Stimulated activated naive CD4-positive, alpha-beta T cell (primary cell): ENCODE measurements at regions not wholly inside any gene's neighbourhood (a gene's known extent, or its start where the extent isn't known, plus 50 kb on each side); places are given as distances from the start of the nearest gene placed in this dataset.
"Not testable (repeated sequence)": the region's sequence is repeated elsewhere in the genome, so short reads cannot be mapped to it uniquely, and the experiment has no call there.

Experiments used
- DNase-seq, 6 experiments: peaks; one replicate each; lab custom pipeline; 2025; lab: John Stamatoyannopoulos, UW

DNA sequence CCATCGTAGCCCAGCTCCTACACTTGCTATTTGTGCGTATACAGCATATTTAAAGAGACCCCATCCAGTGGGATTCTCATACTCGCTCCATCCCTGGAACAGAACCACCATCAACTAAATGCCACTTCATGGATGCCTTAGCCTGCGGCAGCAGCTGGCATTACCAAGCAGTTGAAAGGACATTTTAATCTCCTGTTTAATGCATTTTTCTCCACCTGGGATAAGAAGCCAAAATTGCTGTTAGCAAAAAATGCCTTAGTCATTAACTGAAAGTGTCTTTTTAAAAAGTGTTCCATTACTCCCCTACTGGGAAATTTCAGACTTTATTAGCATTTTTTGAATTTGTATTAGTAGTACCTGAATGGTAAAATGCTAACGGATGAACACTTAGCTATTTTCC, 662.6 kb upstream of the MEF2C start:
- DNase-seq, result no peak

DNA sequence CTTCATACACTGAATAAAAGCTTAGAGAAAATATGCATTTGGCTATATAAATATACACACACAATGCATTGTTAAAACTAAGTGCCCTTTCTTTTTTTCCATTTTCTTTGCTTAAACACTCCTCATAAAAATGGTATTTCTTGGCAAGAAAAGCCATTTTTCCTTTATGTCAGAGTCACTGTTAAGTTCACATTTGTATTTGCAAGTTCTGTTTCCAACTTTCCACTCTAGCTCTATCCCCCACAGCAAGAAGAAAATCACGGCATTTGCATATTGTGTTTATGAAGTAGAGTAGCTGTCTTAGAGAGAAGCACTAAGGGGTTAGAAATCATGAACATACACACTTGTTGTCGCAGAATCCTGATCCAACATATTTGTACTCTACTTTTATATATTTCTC, 662.1 kb upstream of the MEF2C start:
- DNase-seq, result no peak

DNA sequence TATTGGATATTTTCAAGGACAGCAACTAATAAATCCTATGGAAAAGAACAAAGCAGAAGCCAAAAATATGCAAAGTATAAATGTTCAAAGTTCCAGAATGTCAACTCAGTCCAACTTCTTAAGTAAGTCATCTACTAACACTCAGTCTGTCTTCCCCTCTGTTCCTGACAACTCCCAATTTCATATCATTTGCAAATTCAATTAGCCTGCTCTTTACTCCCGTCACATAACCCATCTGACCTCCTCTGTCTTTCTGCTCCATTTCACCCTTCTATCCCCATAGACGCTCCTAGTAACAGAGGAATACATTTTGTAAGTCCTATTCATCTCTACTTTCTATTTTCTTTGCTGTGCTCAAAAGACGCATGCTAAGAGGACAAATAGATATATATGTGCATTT, 659.8 kb upstream of the MEF2C start:
- no peak for DNase-seq

DNA sequence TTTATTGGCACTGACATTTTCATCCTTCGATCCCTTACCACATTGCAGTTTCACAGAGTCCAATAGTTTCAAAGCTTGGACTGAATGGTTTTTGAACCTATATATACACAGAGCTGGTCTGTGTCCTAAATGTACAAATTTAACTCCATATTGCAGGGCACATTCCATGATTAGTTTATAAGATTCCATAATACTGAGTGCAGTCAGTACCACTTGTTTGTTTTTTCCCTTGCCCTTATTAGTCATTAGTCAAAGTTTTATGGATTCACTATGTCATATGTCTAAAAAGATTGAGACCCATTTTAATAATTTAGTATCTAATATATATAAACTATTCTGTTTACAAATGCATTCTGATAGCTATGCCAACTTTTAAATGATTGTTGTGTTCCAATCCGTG, 654.8 kb upstream of the MEF2C start:
- no peak for DNase-seq

DNA sequence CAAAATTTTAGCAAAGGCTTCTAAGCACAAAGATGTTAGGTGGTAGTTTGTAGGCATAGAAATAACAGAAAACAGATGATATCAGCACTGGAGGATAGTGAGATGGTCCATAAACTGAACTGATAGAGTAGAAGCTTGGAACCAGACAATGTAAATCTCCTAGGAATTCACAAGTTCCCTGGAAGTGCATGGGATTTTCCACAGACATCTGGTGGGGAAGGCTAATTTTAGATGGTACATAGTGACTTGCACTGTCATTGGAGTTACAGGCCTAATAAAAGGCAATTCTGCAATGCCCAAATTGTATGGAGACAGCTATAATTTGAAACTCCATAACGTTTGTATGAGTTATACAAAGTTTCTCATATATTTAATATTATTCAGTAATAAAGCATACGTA, 653.0 kb upstream of the MEF2C start:
- DNase-seq, result no peak

DNA sequence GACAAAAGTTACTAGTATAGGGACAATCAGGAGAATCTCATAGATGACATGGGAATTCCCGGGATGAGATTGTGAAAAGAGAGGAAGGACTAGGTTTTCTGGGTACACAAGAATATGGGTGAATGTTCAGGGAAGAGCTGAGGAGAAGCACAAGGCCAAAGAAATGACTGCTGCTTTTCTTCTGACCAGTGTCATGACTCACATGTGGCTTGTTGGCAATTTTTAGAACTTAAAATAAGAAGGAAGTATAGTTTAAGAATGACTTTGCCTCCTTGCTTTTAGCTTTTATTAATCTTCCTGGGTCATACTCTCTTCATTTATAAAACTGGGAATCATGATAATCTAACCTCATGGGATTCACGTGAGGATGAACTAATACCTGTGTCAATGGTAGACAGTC, 652.4 kb upstream of the MEF2C start:
- DNase-seq, result no peak

DNA sequence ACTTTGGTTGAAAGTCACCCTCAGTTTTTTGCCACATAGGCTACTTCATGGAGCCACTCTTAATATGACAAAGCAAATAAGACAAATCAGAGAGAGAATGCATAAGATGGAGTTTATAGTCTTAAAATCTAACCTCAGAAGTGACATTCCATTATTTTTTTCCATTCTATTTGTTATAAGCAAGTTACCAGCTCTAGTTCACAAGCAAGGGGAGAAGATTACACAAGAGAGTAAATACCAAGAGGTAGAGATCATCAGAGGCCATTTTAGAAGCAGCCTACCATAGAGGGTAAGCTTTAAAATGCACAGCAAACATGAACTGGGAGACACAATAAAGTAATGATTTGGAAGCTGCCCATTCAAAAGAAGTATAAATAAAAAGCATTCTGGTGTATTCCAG, 651.3 kb upstream of the MEF2C start:
- DNase-seq, result no peak

DNA sequence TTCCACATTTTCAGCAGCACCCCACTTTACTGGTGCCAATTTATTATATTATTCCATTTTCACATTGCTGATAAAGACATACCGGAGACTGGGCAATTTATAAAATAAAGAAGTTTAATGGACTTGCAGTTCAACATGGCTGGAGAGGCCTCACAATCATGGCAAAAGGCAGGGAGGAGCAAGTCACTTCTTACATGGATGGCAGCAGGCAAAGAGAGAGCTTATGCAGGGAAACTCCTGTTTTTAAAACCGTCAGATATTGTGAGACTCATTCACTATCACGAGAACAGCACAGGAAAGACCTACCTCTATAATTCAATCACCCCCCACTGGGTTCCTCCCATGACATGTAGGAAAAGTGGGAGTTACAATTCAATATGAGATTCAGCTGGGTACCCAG, 641.8 kb upstream of the MEF2C start:
- no peak for DNase-seq

DNA sequence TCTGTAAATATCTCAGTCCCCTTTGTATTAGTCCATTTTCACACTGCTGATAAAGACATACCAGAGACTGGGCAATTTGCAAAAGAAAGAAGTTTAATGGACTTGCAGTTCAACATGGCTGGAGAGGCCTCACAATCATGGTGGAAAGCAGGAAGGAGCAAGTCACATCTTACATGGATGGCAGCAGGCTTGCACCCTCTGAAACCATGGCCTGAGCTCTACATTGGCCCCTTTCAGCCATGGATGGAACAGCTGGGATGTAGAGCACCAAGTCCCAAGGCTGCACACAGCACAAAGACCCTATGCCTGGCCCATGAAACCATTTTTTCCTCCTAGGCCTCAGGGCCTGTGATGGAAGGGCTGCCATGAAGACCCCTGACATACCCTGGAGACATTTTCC, 640.9 kb upstream of the MEF2C start:
- DNase-seq, result not testable (repeated sequence)

DNA sequence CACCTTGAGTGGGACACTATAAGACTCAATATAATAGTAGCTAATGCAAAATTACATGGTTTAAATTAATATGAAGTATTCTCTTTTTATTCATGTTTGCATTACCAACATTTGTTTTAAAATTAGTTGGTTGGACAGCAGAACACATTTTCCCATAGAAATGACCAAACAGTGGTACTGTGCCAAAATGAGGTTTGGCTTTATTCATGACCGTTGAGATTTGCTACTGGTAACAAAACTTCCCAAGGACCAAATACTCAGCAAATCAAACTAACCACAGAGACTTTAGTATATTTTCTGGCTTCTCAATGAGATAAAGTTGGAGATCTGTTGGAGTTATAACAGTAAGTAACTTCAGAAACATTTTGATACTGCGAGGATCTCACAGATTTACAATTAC, 637.8 kb upstream of the MEF2C start:
- no peak for DNase-seq

DNA sequence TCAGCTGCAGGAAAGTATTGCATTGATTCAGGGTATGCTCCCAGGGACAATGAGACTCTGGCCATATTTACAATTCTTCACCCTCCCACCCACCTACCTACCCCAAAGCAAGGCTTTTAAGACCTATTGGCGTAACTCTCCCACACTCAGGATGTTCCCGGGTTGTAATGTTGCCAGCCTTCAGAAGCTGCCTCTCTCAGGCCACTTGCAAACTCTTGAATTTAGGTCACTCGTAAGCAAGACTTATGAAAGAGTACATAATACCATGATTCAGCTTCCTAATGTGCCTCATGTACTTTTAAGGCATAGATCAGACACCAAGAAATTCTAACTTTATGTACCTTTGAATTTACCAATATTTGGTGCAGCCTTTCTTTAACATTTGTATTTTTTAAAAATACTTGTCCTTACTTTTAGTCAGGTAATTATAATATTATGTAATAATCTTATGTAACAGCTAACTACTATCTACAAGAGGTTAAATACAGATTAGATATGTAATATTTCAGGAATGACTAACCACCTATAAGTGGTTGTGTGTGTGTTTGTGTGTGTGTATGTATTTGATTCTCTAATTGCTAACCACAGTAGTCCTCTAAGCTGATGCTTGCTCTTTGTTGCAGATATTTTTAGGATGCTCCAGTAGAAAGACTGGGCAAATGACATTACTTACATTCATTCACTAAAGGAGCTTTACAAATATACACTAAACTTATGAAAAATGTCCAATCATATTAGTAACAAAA, 630.5 kb upstream of the MEF2C start:
- DNase-seq, result no peak

DNA sequence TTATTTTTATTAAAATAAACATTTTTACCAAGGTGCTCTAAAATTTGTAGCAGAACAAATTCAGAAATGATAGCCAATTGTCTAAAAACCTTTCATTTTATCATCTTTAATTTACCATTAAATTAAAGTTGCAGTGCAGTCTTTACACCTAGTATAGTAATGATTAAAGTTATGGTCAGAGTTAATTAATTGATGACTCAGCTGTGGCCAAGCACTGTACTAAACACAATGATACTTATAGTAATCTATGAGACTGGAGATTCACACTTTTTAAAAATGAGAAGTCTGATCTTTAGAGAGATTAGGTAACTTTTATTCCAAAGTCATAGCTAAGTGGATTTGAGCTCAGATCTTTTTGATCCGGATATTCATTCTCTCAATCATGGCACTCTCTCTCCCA, 621.1 kb upstream of the MEF2C start:
- DNase-seq, result no peak

DNA sequence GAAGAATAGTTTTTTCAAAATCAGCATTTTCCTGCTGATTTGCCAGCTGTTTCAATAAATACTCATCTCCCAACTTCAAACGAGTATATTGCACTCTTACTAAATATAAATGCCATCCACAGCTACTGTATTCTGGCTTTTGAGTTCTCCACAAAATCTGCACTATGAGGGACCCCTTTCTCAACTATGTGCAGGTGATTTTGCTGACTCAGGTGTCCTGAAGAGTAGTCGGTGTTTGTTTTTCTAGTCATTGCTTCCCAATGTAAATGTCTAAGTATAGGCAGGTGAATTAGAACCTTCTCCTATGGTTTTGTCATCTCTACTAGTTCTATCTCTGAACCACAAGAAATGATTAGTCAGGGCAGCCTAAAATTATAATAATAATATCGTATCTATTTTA, 616.8 kb upstream of the MEF2C start:
- DNase-seq, result no peak

DNA sequence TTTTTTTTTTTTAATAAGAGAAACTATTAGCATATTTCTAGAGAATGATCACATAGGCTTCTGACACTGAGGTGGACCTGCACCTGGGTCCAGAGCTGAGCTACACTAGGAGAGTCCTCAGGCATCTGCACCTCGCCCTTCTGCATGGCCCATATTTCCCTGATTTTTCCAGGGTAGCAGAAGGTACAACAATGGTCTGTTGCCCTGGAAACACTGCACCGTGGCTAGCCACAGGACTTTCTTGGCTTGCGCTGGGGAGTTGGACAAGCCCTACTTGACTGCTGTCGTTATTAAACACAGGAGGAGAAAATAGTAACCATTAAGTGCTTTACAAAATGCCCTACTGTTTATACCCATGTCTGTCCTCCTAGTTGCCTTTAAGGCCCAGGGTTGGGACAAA, 615.7 kb upstream of the MEF2C start:
- DNase-seq, result no peak

DNA sequence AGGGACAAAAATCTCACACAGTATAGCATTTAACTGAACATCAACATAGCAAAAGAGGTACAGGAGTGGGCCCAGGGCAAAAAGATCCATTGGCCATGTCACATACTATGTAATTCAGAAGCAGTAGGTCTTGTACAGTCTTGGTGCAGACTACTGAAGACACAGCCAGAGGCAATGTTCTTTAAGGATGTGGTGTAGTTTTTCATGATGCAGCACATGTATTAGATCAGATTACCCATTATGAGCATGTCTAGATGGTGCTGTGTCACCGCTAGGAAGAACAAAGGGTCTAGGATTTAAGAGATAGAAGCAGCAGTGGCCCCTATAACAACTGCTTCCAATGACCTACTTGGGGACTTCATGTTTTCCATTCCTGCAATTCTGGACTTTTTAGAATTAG, 610.4 kb upstream of the MEF2C start:
- DNase-seq, result no peak

DNA sequence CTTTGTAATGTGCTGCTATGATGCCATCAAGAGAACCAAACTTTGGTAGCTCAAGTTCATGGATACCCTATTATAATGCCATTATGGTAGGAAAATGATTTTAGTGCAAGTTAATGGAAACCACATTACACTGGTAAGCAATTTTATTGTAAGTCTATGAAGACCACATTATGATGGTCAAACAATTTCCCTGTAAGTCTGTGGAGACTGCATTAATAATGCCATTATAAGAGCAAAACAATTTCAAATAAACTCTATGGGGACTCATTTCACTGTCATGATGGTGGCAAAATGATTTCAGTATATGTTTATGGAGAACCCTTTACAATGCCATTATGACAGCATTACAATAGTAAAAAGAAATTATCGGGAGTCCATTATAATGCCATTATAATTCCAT, 602.0 kb upstream of the MEF2C start:
- no peak for DNase-seq

DNA sequence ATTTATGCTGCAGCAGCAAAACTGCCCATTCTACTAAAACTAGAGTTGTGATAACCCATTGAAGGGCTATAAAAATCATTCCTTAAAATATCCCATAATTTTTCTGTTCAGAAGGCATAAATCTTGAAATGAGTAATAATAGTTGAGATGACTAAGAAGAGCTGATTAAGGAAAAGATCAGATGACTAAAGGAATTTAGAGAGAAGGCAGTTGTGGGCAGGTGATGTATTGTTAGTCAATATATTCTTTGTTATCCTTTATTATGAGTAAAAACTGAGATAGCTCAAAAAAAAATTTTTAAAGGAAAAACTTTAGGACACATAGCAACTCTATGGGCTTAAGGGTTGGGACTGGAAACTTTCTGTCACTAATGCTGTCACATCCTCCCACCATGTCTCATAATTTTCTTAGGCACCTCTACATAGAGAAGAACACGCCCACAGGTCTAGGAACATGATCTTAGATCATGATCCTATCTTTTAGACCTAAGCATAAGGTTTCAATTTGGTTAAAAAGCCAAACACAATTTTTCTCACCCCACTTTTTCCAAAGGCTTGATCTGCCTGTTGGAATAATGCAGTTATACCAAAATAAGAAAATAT, 597.5 kb upstream of the MEF2C start:
- no peak for DNase-seq

DNA sequence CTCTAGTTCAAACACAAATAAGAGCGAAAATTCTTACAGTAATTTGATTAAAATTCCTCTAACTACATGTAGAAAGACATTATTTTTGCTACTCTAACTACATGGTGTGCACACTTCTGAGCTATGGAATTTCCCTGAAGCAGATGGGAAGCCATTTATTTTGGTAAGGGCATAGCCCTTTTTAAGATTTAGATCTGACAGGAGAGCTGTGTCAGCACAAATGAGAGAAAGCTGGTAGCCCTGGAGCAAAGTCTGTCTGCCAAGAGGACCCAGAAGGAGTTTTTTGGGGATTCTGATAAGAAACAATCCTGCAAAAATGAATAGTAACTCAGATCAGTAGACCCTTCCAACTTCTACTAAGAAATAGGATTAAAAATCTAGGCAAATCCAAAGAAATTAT, 595.9 kb upstream of the MEF2C start:
- DNase-seq, result no peak

DNA sequence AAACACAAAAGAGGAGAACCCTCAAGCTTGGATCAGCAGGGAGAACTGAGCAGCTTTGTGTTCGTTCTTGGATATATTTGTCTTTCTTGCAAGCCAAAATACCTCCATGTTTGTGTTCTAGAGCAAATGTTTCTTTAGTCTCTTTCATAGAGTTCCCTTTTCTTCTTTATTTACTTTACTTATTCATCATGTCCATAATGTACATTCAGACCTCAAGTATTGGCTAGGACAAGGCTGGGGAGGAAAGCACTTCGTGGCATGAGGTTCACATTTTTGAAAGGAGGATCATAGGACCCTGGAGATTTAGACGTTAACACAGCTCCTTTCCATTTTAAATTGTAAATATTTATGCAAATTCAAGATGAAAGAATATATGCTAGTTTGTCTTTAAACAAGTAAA, 590.2 kb upstream of the MEF2C start:
- DNase-seq, result no peak

DNA sequence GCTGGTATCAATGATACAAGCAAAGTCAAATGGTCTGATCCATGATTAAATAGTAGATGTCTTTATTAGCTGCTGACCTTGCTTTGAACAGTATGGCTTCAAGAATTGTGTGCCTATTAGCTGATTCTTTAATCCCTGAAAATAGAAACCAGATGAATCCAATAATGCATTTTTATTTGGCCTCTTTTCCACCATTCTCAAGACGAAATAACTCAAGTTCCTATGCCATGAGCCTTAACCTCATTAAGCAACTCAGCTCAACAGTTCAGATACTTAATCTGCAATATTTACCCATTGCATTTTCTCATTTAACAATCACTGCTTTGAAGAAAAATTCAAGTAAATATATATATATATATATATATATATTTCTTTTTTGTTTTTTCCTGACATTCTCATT, 588.6 kb upstream of the MEF2C start:
- DNase-seq, result no peak

DNA sequence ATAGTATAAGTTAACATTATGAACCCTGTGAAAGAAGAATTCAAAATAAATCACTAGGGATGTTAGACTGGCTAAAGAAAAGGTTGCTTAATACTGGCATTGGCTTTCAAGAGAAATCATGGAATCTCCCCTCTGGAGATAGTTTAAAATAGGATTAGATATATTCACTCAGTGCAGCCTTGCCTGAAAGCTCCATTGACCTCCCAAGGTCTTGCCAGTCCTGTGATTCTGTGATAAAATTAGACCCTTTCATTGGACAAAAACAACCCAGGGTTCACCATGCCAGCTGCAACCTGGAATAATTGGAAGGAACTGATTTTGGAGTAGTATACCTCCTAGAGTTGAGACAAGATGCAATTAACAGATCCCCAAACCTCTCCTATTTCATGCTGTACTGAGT, 588.1 kb upstream of the MEF2C start:
- DNase-seq, result no peak

DNA sequence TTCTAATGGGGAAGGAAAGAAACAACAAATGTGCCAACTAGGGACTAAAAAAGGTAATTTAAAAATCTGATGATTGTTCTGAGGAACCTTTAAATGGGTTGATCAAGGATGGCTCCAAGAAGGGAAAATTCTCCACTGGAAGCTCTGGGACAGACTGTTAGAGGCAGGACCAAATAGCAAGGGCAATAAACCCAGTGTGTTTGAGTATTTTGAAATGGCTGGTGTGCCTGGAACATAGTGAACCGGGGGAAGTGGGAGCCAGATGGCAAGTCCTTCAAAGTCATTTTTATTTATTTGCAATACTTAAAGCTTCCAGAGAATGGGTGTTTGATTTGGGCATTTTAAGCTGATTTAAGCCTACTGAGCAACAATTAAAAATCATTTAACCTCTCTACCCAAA, 587.7 kb upstream of the MEF2C start:
- no peak for DNase-seq

DNA sequence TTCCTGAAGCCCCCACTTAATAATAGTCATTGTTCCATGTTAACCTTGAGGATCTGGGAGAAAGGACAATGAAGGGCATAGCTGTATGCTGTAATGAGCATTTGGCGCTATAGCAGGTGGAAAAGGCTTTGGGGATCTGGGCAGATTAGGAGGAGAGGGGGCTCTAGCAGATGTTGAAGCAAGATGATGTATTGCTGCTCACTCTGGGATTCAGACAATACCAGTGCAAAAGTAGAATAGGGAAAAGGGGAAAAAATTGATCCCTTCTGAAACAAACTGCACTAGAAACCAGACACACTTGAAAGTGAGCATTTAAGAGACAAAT, 575.3 kb upstream of the MEF2C start:
- no peak for DNase-seq
